HCT116 (cell line): ENCODE measurements at regions not wholly inside any gene's neighbourhood (a gene's known extent, or its start where the extent isn't known, plus 50 kb on each side); places are given as distances from the start of the nearest gene placed in this dataset.

Experiments used
- ATAC-seq: fragments of 200-7000 bp; cut with Tn5 transposase; 2 replicates; pipeline ENCODE4 v1.9.1; 2020; ENCODE audit warnings: mild to moderate bottlenecking, moderate library complexity
- BruUV-seq: library from RNA; stranded (reverse); fragments of 400-500 nt; replicated peaks from 2 replicates; lab custom pipeline; 2021; lab: Mats Ljungman, UMichigan
- CTCF ChIA-PET: fragments of 300-600 bp; sonication (Branson Sonifier 250); formaldehyde crosslinking; loops from one replicate; lab custom pipeline; 2021; ENCODE audit warnings: antibody characterized with exemption; lab: Charles Lee
- POLR2A ChIA-PET: fragments of 300-600, 350-600 bp; sonication (Branson Sonifier 250); formaldehyde crosslinking; loops from one replicate; lab custom pipeline; 2021; ENCODE audit warnings: antibody characterized with exemption; lab: Charles Lee
- RAD21 ChIA-PET, 2 experiments: fragments of 300-600 bp; sonication (Branson Sonifier 250); formaldehyde crosslinking; loops; one replicate each; lab custom pipeline; 2023; ENCODE audit warnings: low total read pairs in 2 of 2; ENCODE audit not compliant: uncharacterized antibody in 2 of 2, unreplicated experiment in 2 of 2, low non-redundant PET in 1 of 2; lab: Charles Lee
- DNase-seq: peaks from one replicate; pipeline ENCODE4 v3.0.0-alpha.2; 2010; ENCODE audit warnings: low read depth, low spot score
- H2AFZ ChIP-seq: fragments of 200-600 bp; shearing (Covaris generic), sonication (generic); 2 replicates; pipeline ENCODE4 v1.6.1; 2017; ENCODE audit warnings: low read depth, mixed run types, mixed read lengths, antibody characterized with exemption, low read length; ENCODE audit not compliant: poor library complexity, severe bottlenecking
- H3K27ac ChIP-seq: 2 replicates; pipeline ENCODE4 v1.5.1; 2012; ENCODE audit warnings: low read depth, low read length
- H3K27me3 ChIP-seq: fragments of 200-600 bp; sonication (generic); 2 replicates; pipeline ENCODE4 v1.6.1; 2016; ENCODE audit warnings: mixed run types, low read length, mixed read lengths; ENCODE audit not compliant: insufficient read depth
- H3K36me3 ChIP-seq, 2 experiments: fragments of 200-500 bp in 1 of 2; fragments of 200-600 bp in 1 of 2; sonication (Bioruptor generic) in 1 of 2; sonication (generic) in 1 of 2; 2 replicates each; pipeline versions ENCODE4 v1.5.1 to v1.6.1; 2014 to 2016; ENCODE audit warnings: low read length in 2 of 2, inconsistent platforms in 1 of 2, mixed read lengths in 1 of 2, mixed run types in 1 of 2; ENCODE audit not compliant: insufficient read depth in 2 of 2, control insufficient read depth in 1 of 2
- H3K4me1 ChIP-seq, 2 experiments: fragments of 200-600 bp in 1 of 2; sonication (generic) in 1 of 2; 2 replicates each; pipeline versions ENCODE4 v1.5.1 to v1.6.1; 2012 to 2017; ENCODE audit warnings: low read length in 2 of 2, inconsistent platforms in 1 of 2, mild to moderate bottlenecking in 1 of 2, mixed read lengths in 1 of 2, mixed run types in 1 of 2, moderate library complexity in 1 of 2; ENCODE audit not compliant: insufficient read depth in 2 of 2, control insufficient read depth in 1 of 2
- H3K4me2 ChIP-seq: fragments of 200-600 bp; sonication (generic); 2 replicates; pipeline ENCODE4 v1.6.1; 2017; ENCODE audit warnings: mixed run types, low read length, mixed read lengths
- H3K4me3 ChIP-seq, 2 experiments: fragments of 200-600 bp in 1 of 2; sonication (generic) in 1 of 2; replicated peaks in 1 of 2; 2 replicates each; pipeline ENCODE4 v1.5.1; 2011 to 2016; ENCODE audit warnings: low read length in 2 of 2, control low read depth in 1 of 2, low read depth in 1 of 2, mild to moderate bottlenecking in 1 of 2, mixed read lengths in 1 of 2, mixed run types in 1 of 2
- H3K79me2 ChIP-seq: fragments of 200-600 bp; sonication (generic); 2 replicates; pipeline ENCODE4 v1.6.1; 2017; ENCODE audit warnings: mild to moderate bottlenecking, mixed run types, low read length, moderate library complexity, mixed read lengths; ENCODE audit not compliant: insufficient read depth
- H3K9ac ChIP-seq: fragments of 200-600 bp; sonication (generic); 2 replicates; pipeline ENCODE4 v1.6.1; 2016; ENCODE audit warnings: low read length, mixed read lengths
- H3K9me2 ChIP-seq: fragments of 200-600 bp; sonication (generic), shearing (Covaris generic); 2 replicates; pipeline ENCODE4 v1.6.1; 2017; ENCODE audit warnings: mixed run types, mild to moderate bottlenecking, moderate library complexity; ENCODE audit not compliant: insufficient read depth
- H3K9me3 ChIP-seq, 2 experiments: fragments of 200-500 bp in 1 of 2; fragments of 200-600 bp in 1 of 2; sonication (Bioruptor generic) in 1 of 2; sonication (generic) in 1 of 2; 2 replicates each; pipeline ENCODE4 v1.6.1; 2014 to 2017; ENCODE audit warnings: low read length in 2 of 2, mixed read lengths in 2 of 2, inconsistent platforms in 1 of 2, low read depth in 1 of 2, mild to moderate bottlenecking in 1 of 2, mixed run types in 1 of 2, moderate library complexity in 1 of 2; ENCODE audit not compliant: control insufficient read depth in 1 of 2, insufficient read depth in 1 of 2
- H4K20me1 ChIP-seq: fragments of 200-600 bp; sonication (generic), shearing (Covaris generic); 2 replicates; pipeline ENCODE4 v1.6.1; 2017; ENCODE audit warnings: mixed run types, mild to moderate bottlenecking, moderate library complexity; ENCODE audit not compliant: insufficient read depth
- ATF3 ChIP-seq: IDR thresholded peaks from 2 replicates; pipeline ENCODE4 v1.6.1; 2012
- CBX3 ChIP-seq: IDR thresholded peaks from 2 replicates; pipeline ENCODE4 v1.6.1; 2012; ENCODE audit warnings: low read depth
- CEBPB ChIP-seq: IDR thresholded peaks from 2 replicates; pipeline ENCODE4 v1.6.1; 2012; ENCODE audit warnings: low read depth
- CTCF ChIP-seq, 3 experiments: fragments of 200-600 bp in 1 of 3; sonication (generic) in 1 of 3; IDR thresholded peaks in 2 of 3; conservative IDR thresholded peaks in 1 of 3; 2 replicates each; pipeline ENCODE4 v1.5.1; 2012 to 2017; ENCODE audit warnings: low read depth in 2 of 3, low read length in 2 of 3, antibody characterized with exemption in 1 of 3, borderline replicate concordance in 1 of 3, control low read depth in 1 of 3, mild to moderate bottlenecking in 1 of 3, mixed read lengths in 1 of 3, mixed run types in 1 of 3, moderate library complexity in 1 of 3; ENCODE audit not compliant: insufficient read depth in 1 of 3
- EGR1 ChIP-seq: IDR thresholded peaks from 2 replicates; pipeline ENCODE4 v1.6.1; 2012; ENCODE audit warnings: low read depth
- ELF1 ChIP-seq: IDR thresholded peaks from 2 replicates; pipeline ENCODE4 v1.6.1; 2012; ENCODE audit warnings: low read depth, borderline replicate concordance
- EZH2 ChIP-seq: fragments of 200-600 bp; sonication (generic); IDR thresholded peaks from 2 replicates; pipeline ENCODE4 v1.6.1; 2017; ENCODE audit warnings: antibody characterized with exemption, mixed run types
- EZH2phosphoT487 ChIP-seq: fragments of 200-600 bp; IDR thresholded peaks from 2 replicates; pipeline ENCODE4 v1.6.1; 2018; ENCODE audit warnings: antibody characterized with exemption, borderline replicate concordance
- FOSL1 ChIP-seq: IDR thresholded peaks from 2 replicates; pipeline ENCODE4 v1.6.1; 2012; ENCODE audit warnings: low read depth
- JUND ChIP-seq: IDR thresholded peaks from 2 replicates; pipeline ENCODE4 v1.6.1; 2012
- RAD21 ChIP-seq: IDR thresholded peaks from 2 replicates; pipeline ENCODE4 v1.6.1; 2012; ENCODE audit warnings: low read depth, mild to moderate bottlenecking
- REST ChIP-seq: IDR thresholded peaks from 2 replicates; pipeline ENCODE4 v1.6.1; 2012; ENCODE audit warnings: low read depth
- SIN3A ChIP-seq: IDR thresholded peaks from 2 replicates; pipeline ENCODE4 v1.6.1; 2012; ENCODE audit warnings: low read depth
- SRF ChIP-seq: IDR thresholded peaks from 2 replicates; pipeline ENCODE4 v1.6.1; 2012; ENCODE audit warnings: low read depth
- YY1 ChIP-seq: IDR thresholded peaks from 2 replicates; pipeline ENCODE4 v1.6.1; 2011; ENCODE audit warnings: low read length, low read depth, moderate library complexity, mild to moderate bottlenecking; ENCODE audit not compliant: insufficient replicate concordance; ENCODE audit errors: extremely low read depth
- ZBTB33 ChIP-seq: IDR thresholded peaks from 2 replicates; pipeline ENCODE4 v1.6.1; 2011; ENCODE audit warnings: mild to moderate bottlenecking, low read length, moderate library complexity; ENCODE audit not compliant: insufficient replicate concordance; ENCODE audit errors: extremely low read depth
- ZFX ChIP-seq: fragments of 450-650 bp; IDR thresholded peaks from 2 replicates; pipeline ENCODE4 v1.6.1; 2017
- ZNF274 ChIP-seq: fragments of 200-500 bp; sonication (Bioruptor generic); IDR thresholded peaks from 2 replicates; pipeline ENCODE4 v1.6.1; 2014; ENCODE audit warnings: mild to moderate bottlenecking, low read depth, low read length, inconsistent platforms
- intact Hi-C: fragments of 100-400 bp; cut with micrococcal nuclease; formaldehyde crosslinking; loops from 2 replicates; pipeline ENCODE4 v1.10.0; 2022
- TF ChIP-seq, protein P1 (sequence below): IDR thresholded peaks from 2 replicates; pipeline ENCODE4 v1.6.1; 2012

GRCh38 chr12:107444771-107445170, 240.8 kb upstream of the PWP1 start:
- intact Hi-C loops = loop anchor here (10.0 kb wide), 1 partner anchor 170 kb away; no protein-coding TSS in a partner anchor

More at GRCh38 chr12:107444771-107445170, 240.8 kb upstream of the PWP1 start:
- no peak overlapping the region for H3K27ac ChIP-seq
- H3K9me3 ChIP-seq = no peaks in the 10 kb centered on the region
- ChIA-PET RAD21 (no interaction called here), POLR2A (no interaction called here), CTCF (no interaction called here)
- H3K9ac ChIP-seq = no peak overlapping the region
- TF ChIP-seq EGR1 = no peak
- no peak for TF ChIP-seq REST
- no peak for TF ChIP-seq CTCF (IDR thresholded peaks at IDR 0.05 in 2 of 3, conservative IDR thresholded peaks at IDR 0.05 in 1 of 3; ENCODE audit: borderline replicate concordance in 1 of 3, insufficient read depth in 1 of 3, low read depth in 2 of 3, low read length in 2 of 3)
- TF ChIP-seq, protein P1, sequence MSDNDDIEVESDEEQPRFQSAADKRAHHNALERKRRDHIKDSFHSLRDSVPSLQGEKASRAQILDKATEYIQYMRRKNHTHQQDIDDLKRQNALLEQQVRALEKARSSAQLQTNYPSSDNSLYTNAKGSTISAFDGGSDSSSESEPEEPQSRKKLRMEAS = no peak
- no peak for TF ChIP-seq ELF1
- no peak for TF ChIP-seq ZFX
- no peak for TF ChIP-seq ATF3
- no peak for TF ChIP-seq JUND
- TF ChIP-seq ZBTB33 = no peak
- no peak for TF ChIP-seq ZNF274
- no peak for TF ChIP-seq YY1
- no peak for TF ChIP-seq EZH2phosphoT487
- TF ChIP-seq FOSL1 = no peak
- no peak for TF ChIP-seq EZH2
- TF ChIP-seq CEBPB = no peak
- no peak for TF ChIP-seq SRF
- TF ChIP-seq CBX3 = no peak
- TF ChIP-seq SIN3A = no peak
- TF ChIP-seq RAD21 = no peak
- H3K27me3 ChIP-seq = peaks cover 2% of the 10 kb centered on the region; the same call in 1 of the 2 replicates
- no peaks in the 10 kb centered on the region for H3K9me2 ChIP-seq
- no peaks in the 10 kb centered on the region for H3K79me2 ChIP-seq
- no peaks in the 10 kb centered on the region for H3K36me3 ChIP-seq
- no peaks in the 10 kb centered on the region for H4K20me1 ChIP-seq
- BruUV-seq = no TSS peak
- ATAC-seq (no peak), DNase-seq (no peak)
- no peaks in the 10 kb centered on the region for H3K4me1 ChIP-seq
- H3K4me3 ChIP-seq = no peak overlapping the region
- no peak overlapping the region for H3K4me2 ChIP-seq
- no peak overlapping the region for H2AFZ ChIP-seq
